NCI-H2227 (cell line): ENCODE measurements at regions not wholly inside any gene's neighbourhood (a gene's known extent, or its start where the extent isn't known, plus 50 kb on each side); places are given as distances from the start of the nearest gene placed in this dataset.

Experiments used
- DNase-seq: peaks from one replicate; lab custom pipeline; 2025; ENCODE audit not compliant: unreplicated experiment; lab: John Stamatoyannopoulos, UW

DNA sequence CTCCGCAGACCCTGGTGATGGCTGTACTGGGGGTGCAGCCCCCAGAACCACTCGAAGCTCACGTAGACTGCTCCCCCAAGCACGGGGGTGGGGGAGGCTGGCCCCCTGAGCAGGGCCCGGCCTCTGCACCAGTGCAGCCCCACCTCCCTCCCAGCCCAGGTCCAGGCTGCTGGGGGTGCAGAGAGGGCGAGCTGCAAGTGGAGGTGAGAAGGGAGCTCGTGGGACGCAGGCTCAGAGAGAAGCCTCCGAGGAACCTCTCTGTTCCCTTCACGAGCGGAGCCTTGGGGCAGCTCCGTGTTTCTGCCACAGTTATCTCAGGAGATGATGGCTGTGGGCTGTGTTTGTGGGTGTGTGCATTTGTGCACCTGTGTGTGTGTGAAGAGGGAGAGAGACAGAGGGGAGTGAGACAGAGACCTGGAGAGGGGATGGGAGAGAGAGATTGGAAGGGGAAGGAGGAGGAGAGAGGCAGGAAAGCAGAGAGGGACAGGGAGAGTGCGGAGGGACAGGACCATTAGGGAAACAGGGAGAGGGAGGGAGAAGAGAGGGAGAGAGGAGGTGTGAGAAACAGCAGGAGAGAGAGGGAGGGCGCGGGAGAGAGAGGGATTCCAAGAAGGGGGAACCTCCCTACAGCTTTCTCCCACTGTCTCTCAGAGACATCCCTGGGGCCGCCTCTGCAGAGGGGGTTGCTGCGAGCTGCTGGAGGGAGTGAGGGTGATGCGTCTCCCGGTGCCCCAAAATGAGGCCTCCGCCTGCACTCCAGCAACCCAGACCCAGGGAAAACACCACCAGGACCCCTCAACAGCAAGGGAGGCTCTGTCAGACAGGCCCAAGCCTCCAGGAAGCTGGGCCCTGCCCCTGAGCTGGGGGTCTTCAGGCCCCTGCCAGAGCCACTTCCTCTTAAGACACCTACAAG, 1488.6 kb downstream of the BRD1 start:
- DNase-seq, result no peak

DNA sequence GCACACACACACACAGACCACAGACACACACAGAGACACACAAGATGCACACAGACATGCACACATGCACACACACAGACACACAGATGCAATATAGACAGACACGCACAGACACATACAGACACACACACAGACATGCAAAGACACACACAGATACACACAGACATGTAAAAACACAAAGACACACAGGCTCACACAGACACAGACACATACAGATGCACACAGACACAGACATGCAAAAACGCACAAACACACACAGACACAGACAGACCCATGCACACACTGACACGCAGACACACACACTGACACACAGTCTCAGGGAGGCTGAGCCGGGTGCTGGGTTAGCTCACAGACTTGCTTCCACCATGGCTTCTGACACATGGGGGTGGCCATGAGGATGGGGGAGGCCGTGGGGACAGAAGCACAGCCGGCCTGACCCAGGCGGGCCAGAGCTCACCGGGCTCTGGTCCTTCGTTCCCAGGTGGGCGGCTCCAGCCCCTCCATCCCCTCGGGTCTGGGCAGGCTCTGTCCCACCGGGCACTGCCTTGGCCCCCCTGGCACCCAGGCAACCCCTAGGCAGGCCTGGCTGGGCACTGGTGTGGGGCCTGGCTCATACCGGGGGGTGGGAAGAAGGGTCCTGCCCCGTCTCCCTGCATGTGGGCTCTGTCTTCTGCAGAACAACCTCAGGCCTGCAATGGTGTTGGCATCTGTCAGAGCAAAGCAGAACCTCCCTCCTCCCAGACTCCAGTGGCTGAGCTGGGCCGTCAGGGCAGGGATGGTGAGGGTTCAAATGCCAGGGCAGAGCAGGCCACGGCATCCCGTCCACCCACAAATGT, 1489.5 kb downstream of the BRD1 start:
- no peak for DNase-seq

DNA sequence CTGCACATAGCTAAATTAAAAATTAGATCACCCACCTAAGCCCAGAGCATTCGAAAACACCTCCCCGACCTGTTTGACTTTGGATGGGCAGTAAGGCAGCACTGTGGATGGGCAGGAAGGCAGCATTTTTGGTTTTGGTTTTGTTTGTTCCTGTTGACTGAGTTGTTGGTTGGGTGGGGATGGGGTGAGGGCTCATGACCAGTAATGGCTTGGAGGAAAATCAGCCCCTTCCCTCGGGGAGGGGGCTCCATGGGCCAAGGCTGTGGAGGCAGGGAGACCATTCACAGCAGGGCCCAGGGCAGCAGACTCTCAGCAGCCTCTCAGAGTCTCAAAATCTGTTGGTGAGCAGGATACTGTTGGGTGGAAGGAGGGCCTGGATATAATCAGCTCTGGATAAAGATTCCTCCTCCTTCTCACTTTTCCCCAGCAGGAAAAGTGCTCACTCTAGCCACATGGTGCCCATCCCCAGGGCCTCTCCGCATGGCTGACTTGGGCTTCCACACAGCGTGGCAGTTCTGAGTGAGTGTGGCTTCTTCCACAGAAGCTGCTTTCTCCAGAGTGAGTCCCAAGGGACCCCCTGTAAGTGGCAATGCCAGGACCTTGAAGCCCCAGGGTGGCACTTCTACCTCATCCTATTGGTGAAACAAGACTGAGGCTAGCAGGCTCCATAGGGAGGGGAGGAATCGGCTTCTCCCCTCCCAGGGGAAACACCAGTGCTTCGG, 1491.2 kb downstream of the BRD1 start:
- no peak for DNase-seq

DNA sequence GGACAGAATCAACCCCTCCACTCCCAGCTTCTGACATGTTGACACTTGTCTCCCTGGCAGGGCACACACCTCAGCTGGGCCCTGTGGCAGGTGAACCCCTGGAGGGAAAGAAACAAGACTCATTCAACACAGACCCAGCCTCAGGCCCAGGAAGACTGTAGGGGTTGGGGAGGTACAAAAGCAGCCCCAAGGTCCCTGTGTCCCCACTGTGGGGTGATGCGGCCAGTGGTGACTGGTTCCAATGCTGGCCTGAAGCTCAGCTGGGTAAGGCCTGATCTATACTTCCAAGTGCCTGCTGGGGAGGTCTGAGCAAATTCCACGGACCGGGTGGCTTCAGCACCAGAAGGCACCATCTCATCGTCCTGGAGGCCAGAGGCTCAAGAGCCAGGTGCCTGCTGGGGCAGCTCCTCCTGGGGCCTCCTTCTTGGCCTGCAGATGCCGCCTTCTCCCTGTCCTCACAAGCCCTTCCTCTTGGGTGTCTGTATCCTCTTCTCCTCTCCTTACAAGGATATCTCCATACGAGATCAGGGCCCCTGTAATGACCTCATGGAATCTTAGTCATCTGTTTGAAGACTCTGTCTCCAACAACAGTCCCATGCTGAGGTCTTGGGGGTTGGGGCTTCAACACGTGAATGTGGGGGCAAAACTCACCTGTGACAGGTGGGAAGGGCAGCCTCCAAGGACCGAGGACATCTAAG, 1492.1 kb downstream of the BRD1 start:
- no peak for DNase-seq

DNA sequence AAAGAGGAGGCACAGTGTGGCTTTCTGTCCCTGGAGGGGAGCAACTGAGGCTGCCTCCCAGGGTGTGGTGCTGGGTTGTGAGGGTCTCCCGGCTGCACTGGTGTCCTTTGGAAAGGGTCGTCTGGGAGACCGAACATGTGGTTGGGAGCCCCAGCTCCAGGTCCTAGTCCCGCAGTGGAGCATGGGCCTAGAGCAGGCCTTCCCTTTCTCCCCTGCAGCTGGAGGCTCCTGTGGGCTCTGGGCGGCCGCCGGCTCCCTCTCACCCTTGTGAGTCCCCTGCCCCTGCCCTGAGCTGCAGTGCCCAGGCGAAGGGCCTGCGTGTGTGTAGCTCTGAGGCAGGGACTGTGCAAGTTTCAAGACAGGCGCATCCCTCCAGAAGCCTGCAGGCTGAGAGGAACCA, 1492.7 kb downstream of the BRD1 start:
- DNase-seq, result no peak

DNA sequence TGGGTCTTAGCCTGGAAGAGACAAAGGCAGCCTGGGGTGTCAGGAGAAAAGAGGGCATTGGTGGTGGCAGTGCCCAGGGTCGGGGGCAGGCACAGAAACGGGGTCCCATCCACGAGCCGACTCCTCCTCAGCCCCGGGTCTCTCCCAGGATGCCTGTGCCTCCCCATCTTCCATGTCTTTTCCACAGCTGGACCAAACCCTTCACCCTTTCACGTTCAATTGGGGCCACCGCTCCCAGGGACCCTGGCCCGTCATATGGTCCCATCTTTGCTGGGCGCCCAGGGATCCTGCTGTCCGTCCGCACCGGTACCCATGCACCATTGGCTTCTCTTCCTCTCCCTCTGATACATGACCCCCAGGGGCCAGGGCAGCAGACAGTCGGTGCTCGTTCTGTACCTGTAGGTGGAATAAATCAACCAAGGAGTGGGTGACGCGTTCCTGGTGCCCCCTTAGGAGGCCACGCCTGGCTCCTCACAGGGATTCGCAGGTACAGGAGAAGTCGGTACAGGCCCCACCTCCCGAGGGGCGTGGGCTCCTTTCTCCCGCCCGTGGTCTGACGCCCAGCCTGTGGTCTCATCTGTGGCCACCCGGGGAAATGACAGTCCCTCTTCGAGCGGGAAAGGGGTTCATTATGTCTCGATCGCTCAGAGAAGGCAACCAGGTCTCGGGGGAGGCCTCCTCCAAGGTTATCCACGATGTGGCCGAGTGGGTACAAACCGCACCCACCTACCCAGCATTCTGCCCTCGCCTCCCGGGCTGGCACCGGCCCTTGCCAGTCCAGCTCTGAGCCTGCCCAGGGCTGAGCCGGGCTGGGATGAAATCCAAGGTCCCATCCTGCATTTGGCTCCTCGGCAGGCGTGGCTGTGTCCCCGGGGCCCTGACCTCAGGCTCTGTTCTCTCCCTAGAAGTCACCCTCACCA, 1493.6 kb downstream of the BRD1 start:
- DNase-seq, result no peak

DNA sequence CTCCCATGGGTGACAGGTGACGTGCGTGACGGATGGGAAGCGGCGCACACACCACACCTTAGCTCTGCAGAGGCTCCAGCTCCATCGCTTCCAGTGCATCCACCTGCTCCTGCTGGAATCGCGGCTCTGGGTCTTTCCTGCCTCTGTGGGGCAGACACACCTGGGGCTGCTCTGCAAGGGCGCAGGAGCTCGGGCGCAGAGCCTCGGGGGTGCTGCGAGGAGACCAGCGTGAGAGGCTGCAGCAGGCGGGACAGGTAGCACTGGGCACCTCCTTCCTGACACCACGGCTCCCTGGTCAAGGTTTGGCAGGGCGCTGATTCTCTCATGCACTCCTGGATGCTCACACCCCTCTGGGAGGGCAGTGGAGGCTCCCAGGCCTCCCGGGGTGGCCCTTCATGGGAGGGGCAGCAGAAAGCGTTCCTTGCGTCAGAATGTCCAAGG, 1494.3 kb downstream of the BRD1 start:
- DNase-seq, result no peak

DNA sequence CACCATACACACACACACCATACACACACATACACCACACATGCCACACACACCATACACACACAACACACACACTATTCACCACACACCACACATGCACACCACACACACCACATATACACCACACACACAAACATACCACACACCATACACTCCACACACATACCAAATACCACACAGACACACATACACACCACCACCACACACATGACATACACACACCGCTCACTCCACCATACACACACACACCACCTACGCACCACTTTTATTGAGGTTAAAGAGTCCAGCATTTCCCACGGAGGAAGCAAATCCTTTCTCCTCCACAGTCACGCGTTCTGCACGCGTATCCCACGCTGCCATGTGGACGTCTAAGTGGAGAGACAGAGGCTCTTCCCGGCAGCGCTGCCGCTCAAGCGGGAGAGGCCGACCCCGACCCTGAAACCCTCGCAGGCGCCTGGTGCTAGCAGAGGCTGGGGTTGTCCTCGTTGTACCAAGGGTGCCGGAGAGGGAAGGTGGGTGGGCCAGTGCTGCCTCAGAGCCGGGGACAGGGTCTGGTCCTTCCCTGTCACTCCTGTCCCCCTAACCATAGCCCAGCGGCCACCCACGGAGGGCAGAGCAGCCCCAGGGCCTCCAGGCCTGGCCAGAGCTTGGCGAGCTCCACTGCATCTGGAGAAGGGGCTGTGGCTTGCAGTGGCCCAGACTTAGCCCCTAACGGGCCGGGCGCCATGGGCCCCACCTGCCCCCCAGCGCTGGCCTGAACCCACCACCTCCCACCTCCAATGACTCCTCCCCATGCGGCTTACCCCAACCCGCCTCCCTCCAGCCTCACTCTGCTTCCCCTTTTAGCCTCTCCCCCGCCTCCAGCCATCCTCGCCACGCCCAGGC, 1495.0 kb downstream of the BRD1 start:
- DNase-seq, result no peak

DNA sequence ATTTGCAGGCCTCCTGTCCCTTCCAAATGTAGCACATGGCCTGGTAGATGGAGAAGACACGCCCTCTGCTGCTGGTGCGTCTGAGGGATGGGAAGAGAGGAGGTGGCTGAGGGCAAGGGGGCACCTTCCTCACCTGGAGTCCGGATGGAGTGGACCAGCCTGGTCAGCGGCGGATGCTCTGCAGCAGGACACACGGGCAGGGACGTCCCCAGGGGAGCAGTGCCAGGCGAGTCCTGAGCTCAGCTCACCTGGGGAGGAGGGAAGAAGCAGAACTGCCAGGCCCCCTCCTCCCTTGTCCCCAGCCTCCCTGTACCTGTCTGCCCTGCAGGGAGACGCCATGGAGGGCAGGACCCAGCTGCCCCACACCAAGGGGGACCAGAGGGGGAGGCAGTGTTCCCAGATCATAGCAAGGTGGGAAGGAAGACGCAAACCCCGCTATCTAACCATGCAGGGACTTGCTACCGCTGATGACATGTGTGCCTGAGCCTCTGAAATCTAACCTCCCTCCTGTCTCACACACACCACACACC, 1495.9 kb downstream of the BRD1 start:
- no peak for DNase-seq

DNA sequence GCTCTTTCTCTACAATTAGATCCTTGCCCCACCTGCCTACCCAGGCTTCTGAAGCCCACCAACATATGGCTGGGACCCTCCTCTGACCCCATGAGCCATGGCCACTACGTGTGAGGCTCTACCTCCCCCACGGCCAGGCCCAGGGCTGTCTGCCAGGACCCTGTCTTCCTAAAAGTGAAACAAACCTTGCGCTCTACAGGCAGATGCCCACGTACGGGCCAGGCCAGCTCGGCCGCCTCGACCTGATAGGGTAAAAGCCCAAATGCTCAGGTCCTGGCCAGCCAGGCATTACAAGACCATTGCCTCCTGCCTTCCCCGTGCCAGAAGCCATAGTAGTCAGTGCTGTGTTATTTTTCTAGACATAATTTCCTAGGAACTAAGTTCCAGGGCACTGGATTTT, 1496.4 kb downstream of the BRD1 start:
- DNase-seq, result no peak

DNA sequence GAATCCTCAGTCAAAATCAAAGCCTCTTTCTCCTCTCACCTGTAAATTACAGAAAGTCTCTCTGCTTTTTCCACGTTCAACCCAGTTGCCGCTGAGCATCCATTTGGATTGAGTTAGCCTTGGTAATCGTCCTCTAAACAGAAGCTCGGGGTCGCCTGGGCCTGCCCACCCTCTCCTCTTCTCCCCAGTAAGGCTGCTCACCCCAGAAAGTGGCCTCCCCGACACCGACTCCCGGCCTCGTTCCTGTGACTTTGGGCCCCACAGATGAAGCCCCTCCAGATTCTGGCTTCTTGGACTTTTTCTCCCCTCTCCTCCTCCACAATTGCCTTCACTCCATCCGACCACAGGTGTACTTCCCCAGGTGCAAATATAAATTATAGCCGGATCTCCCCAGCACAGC, 1500.0 kb downstream of the BRD1 start:
- DNase-seq, result no peak

DNA sequence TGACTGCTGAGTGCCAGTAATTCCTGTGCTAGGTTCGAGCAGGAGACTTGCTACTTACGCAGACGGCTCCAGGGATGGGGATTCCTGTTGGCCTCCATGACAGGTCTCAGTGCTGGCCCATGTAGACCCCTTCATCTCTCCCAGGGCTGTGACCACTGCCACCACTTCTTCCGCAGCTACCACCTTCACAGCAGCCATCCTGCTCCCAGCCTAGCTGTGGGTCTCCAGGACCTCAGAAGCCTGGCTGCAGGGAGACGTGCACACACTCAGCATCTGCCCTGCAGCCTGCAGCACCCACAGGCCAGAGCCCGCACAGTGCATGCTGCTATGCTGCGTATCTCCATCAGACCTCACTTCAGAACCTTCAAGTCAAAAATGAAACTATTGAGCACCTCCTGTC, 1503.9 kb downstream of the BRD1 start:
- no peak for DNase-seq

DNA sequence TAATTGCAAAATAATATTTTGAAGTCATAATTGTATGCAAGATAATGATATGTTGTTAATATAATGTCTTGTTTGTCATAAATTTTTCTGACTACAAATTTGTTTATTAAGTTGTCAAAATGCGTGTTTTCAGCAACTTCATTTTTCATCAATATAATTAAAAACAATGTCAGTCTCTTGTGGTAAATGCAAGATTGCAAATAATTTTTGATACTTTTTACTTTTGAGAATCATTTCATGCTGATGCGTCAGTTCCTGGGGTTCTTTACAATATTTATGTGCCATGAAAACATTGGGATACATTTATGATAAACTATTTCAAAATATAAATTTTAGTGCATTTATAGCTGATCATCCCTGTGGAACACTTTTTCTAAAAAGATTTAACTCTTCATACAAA, 1504.8 kb downstream of the BRD1 start:
- DNase-seq, result no peak

DNA sequence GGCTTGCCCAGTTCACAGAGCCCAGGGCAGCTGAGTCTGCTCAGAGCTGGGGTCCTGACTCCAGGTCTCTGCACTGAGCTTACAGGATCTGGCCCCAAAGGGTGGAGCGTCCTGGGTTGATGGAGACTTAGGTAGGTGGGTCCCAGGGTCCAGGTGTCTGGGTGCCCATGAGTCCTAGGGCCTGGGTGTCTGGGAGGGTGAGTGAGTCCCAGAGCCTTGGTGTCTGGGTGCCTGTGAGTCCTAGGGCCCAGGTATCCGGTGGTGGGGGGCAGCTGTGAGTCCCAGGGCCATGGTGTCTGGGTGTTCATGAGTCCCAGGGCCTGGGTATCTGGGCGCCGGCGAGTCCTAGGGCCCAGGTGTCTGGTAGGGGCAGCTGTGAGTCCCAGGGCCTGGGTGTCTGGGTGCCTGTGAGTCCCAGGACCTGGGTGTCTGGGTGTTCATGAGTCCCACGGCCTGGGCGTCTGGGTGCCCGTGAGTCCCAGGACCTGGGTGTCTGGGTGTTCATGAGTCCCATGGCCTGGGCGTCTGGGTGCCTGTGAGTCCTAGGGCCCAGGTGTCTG, 1505.6 kb downstream of the BRD1 start:
- no peak for DNase-seq

DNA sequence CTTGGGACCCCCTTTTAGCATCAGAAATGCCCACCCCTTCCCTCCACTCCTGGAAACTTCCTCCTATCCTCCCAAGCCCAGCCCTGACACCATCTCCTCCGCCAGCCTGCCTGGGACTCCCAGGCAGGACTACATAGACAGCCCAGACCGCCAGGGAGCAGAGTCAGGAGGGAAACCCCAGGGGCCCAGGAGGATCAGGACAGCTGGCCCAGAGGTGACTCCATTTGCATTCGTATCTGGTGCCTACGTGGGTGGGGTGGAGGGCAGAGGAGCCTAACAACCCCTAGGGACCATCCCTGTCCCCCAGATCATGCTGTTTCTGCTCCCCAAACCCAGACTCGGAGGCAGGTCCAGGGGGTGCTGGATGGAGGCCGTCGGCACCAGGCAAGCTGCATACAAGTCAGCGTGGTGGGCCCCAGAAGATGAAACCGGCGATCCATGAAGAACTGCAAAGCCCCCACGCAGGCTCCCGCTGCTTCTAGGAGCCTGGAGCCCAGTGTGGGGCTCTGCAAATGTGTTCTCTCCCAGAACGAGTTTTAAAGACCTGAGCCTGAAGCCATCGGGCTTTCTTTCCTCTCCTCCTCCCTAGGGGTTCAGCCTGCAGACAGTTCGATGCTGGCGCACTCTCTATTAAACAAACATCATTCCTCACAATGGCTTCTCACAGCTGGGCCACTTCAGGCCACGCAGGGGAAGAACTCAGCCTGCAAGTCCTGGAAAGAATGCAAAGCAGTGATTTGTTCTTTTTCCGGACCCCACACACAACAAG, 1506.8 kb downstream of the BRD1 start:
- DNase-seq, result no peak

DNA sequence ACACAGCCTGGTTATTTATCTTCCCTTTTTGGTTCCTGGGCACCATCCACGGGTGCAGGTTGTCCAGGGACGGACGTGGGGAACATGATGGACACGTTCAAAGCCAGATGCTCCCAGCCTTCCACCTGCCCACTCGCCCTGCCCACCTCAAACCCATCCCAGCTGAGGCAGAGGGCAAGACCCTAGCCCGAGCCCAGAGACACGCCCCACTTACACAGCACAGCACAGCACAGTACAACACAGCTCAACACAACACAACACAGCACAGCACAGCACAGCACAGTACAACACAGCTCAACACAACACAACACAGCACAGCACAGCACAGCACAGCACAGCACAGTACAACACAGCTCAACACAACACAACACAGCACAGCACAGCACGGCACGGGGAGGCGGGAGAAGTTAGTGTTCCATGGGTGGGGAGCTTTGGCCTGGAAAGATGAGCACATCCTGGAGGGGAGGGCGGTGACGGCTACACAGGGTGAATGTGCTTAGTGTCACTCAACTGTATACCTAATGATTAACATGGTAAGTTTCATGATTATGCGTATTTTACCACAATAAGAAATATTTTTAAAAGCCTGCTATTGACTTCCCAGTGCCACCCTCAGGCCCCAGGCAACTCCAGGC, 1507.5 kb downstream of the BRD1 start:
- DNase-seq, result no peak
